B cell (primary cell): ENCODE measurements at regions not wholly inside any gene's neighbourhood (a gene's known extent, or its start where the extent isn't known, plus 50 kb on each side); places are given as distances from the start of the nearest gene placed in this dataset.

Experiments used
- ATAC-seq: fragments of 200-7000 bp; cut with Tn5 transposase; one replicate; pipeline ENCODE4 v1.10.0; 2021; ENCODE audit warnings: low read depth, mild to moderate bottlenecking, moderate number of reproducible peaks, moderate library complexity
- CTCF ChIA-PET: fragments of 350-600 bp; sonication (Branson Sonifier 250); formaldehyde crosslinking; loops from one replicate; lab custom pipeline; 2021; ENCODE audit warnings: antibody characterized with exemption, inconsistent platforms; lab: Charles Lee
- POLR2A ChIA-PET: fragments of 350-600 bp; sonication (Branson Sonifier 250); formaldehyde crosslinking; loops from one replicate; lab custom pipeline; 2021; ENCODE audit warnings: antibody characterized with exemption; lab: Charles Lee
- DNase-seq: peaks from one replicate; pipeline ENCODE4 v3.0.0; 2013
- H2AFZ ChIP-seq: 2 replicates; pipeline ENCODE4 v1.6.1; 2012; ENCODE audit warnings: mild to moderate bottlenecking, low read depth, low read length; ENCODE audit not compliant: insufficient read depth, poor library complexity, severe bottlenecking
- H3K27ac ChIP-seq, 2 donors: 1 replicate in 1 of 2; 2 replicates in 1 of 2; pipeline ENCODE4 v1.5.1; 2012 to 2013; ENCODE audit warnings: low read length in 2 of 2, mild to moderate bottlenecking in 2 of 2, moderate library complexity in 1 of 2
- H3K27me3 ChIP-seq, 4 experiments: fragments of 200-600 bp in 1 of 4; sonication (generic) in 1 of 4; replicated peaks in 1 of 4; 1 replicate in 2 of 4; 2 replicates in 2 of 4; pipeline versions ENCODE4 v1.6.1 to v1.7.0; 2013 to 2016; ENCODE audit warnings: low read length in 3 of 4, mild to moderate bottlenecking in 2 of 4, mixed read lengths in 1 of 4, moderate library complexity in 1 of 4; ENCODE audit not compliant: insufficient read depth in 4 of 4, control insufficient read depth in 3 of 4; ENCODE audit errors: control extremely low read depth in 1 of 4
- H3K36me3 ChIP-seq, 2 experiments: replicated peaks in 1 of 2; 1 replicate in 1 of 2; 2 replicates in 1 of 2; pipeline versions ENCODE4 v1.6.1 to v1.7.1; 2013; ENCODE audit warnings: low read length in 1 of 2; ENCODE audit not compliant: insufficient read depth in 2 of 2, control insufficient read depth in 1 of 2; ENCODE audit errors: control extremely low read depth in 1 of 2, extremely low read depth in 1 of 2
- H3K4me1 ChIP-seq, 2 donors: fragments of 200-600 bp in 1 of 2; sonication (generic) in 1 of 2; 1 replicate in 1 of 2; 2 replicates in 1 of 2; pipeline versions ENCODE4 v1.5.1 to v1.6.1; 2013 to 2017; ENCODE audit warnings: low read length in 2 of 2; ENCODE audit not compliant: control insufficient read depth in 2 of 2, insufficient read depth in 2 of 2
- H3K4me2 ChIP-seq: replicated peaks from 2 replicates; pipeline ENCODE3; 2012; ENCODE audit warnings: mild to moderate bottlenecking, low read depth, low read length; ENCODE audit not compliant: poor library complexity, severe bottlenecking
- H3K4me3 ChIP-seq, 5 experiments: fragments of 200-600 bp in 1 of 5; sonication (generic) in 1 of 5; 1 replicate in 3 of 5; 2 replicates in 2 of 5; pipeline versions ENCODE4 v1.5.1 to v1.7.0; 2011 to 2016; ENCODE audit warnings: low read length in 4 of 5, mild to moderate bottlenecking in 4 of 5, low read depth in 2 of 5, control low read depth in 1 of 5, moderate library complexity in 1 of 5; ENCODE audit not compliant: insufficient read depth in 1 of 5; ENCODE audit errors: control extremely low read depth in 1 of 5, extremely low read depth in 1 of 5
- H3K79me2 ChIP-seq: fragments of 200-600 bp; sonication (generic); one replicate; pipeline ENCODE4 v1.6.0; 2016; ENCODE audit warnings: low read length; ENCODE audit not compliant: control insufficient read depth, insufficient read depth
- H3K9ac ChIP-seq: fragments of 200-600 bp; sonication (generic); 2 replicates; pipeline ENCODE4 v1.6.1; 2017; ENCODE audit warnings: mild to moderate bottlenecking, low read length, moderate library complexity
- H3K9me3 ChIP-seq, 3 donors: one replicate each; pipeline versions ENCODE4 v1.6.1 to v1.7.1; 2013; ENCODE audit warnings: low read length in 2 of 3; ENCODE audit not compliant: control insufficient read depth in 2 of 3, insufficient read depth in 1 of 3; ENCODE audit errors: control extremely low read depth in 1 of 3
- H4K20me1 ChIP-seq: 2 replicates; pipeline ENCODE4 v1.6.0; 2012; ENCODE audit warnings: mild to moderate bottlenecking, low read length; ENCODE audit not compliant: insufficient read depth, control insufficient read depth, poor library complexity, severe bottlenecking
- H3K27ac Mint-ChIP-seq: one replicate; pipeline ENCODE4 v1.8.0; 2021; ENCODE audit warnings: mixed read lengths
- H3K27me3 Mint-ChIP-seq: one replicate; pipeline ENCODE4 v1.8.0; 2021; ENCODE audit warnings: mixed read lengths
- H3K4me1 Mint-ChIP-seq: one replicate; pipeline ENCODE4 v1.8.0; 2021; ENCODE audit warnings: mixed read lengths
- H3K4me3 Mint-ChIP-seq: one replicate; pipeline ENCODE4 v1.8.0; 2021; ENCODE audit warnings: mixed read lengths
- H3K9me3 Mint-ChIP-seq: one replicate; pipeline ENCODE4 v1.8.0; 2022; ENCODE audit warnings: mixed read lengths; ENCODE audit not compliant: insufficient read depth
- CTCF ChIP-seq: fragments of 200-600 bp; IDR thresholded peaks from one replicate; pipeline ENCODE4 v1.8.0; 2022; ENCODE audit warnings: antibody characterized with exemption, mild to moderate bottlenecking
- EZH2 ChIP-seq: IDR thresholded peaks from 2 replicates; pipeline ENCODE4 v1.6.1; 2012; ENCODE audit warnings: borderline replicate concordance, low read depth, mild to moderate bottlenecking, moderate library complexity, low read length; ENCODE audit not compliant: insufficient read depth, poor library complexity, severe bottlenecking
- WGBS: methylation state at CpG from one replicate; pipeline ENCODE4 v1.1.5; 2013; ENCODE audit warnings: missing lambda C conversion rate; ENCODE audit not compliant: insufficient coverage; 5-methylcytosine and 5-hydroxymethylcytosine counted together
- intact Hi-C: fragments of 100-400 bp; cut with micrococcal nuclease; formaldehyde crosslinking; loops from one replicate; pipeline ENCODE4 v1.10.0; 2022

- H3K27ac ChIP-seq: no peak overlapping the region
- ChIA-PET POLR2A (no interaction called here), CTCF (no interaction called here)
- peaks cover 0 to 2% (median 0%) of the 10 kb centered on the region in 3 donors for H3K9me3 ChIP-seq
- H3K27me3 Mint-ChIP-seq: peaks cover 9% of the 10 kb centered on the region
- intact Hi-C loops: no loop called here
- H3K4me1 Mint-ChIP-seq: no peaks in the 10 kb centered on the region
- H3K79me2 ChIP-seq: no peaks in the 10 kb centered on the region
- H4K20me1 ChIP-seq: no peaks in the 10 kb centered on the region
- peaks cover 0 to 3% (median 0%) of the 10 kb centered on the region in 4 experiments for H3K27me3 ChIP-seq
- H3K4me3 Mint-ChIP-seq: no peak overlapping the region
- no peak overlapping the region for H3K9ac ChIP-seq
- ATAC-seq (no peak), DNase-seq (no peak)
- H3K4me1 ChIP-seq: no peaks in the 10 kb centered on the region
- H3K4me2 ChIP-seq: no peak overlapping the region
- H3K36me3 ChIP-seq: no peaks in the 10 kb centered on the region
- no peak overlapping the region for H2AFZ ChIP-seq
- H3K27ac Mint-ChIP-seq: no peak overlapping the region
- H3K4me3 ChIP-seq: no peak overlapping the region
- WGBS: 90% methylated on average over 2 of the region's 2 CpGs
- H3K9me3 Mint-ChIP-seq: peaks cover 3% of the 10 kb centered on the region
- TF ChIP-seq EZH2 (no peak), CTCF (no peak)
Measured at GRCh38 chr3:115486880-115487279, 136.4 kb upstream of the GAP43 start.

- POLR2A ChIA-PET: no interaction called here
- H3K4me3 ChIP-seq: no peak overlapping the region
- WGBS: 100% methylated on average over 1 of the region's 1 CpG
- peaks cover 0 to 3% (median 0%) of the 10 kb centered on the region in 4 experiments for H3K27me3 ChIP-seq
- no peak overlapping the region for H2AFZ ChIP-seq
- Mint-ChIP-seq H3K4me3 (no peak overlapping the region), H3K4me1 (no peaks in the 10 kb centered on the region), H3K27me3 (peaks cover 12% of the 10 kb centered on the region), H3K27ac (no peak overlapping the region), H3K9me3 (peaks cover under 1% of the 10 kb centered on the region)
- no peaks in the 10 kb centered on the region for H3K36me3 ChIP-seq
- intact Hi-C loops: no loop called here
- CTCF ChIA-PET: no interaction called here
- H3K9ac ChIP-seq: no peak overlapping the region
- peaks cover 0 to 2% (median 0%) of the 10 kb centered on the region in 3 donors for H3K9me3 ChIP-seq
- no peaks in the 10 kb centered on the region for H4K20me1 ChIP-seq
- no peak for TF ChIP-seq EZH2
- no peak for TF ChIP-seq CTCF
- ATAC-seq: no peak
- H3K27ac ChIP-seq: no peak overlapping the region
- H3K79me2 ChIP-seq: no peaks in the 10 kb centered on the region
- no peak for DNase-seq
- H3K4me1 ChIP-seq: no peaks in the 10 kb centered on the region
- H3K4me2 ChIP-seq: no peak overlapping the region
Measured at GRCh38 chr3:115487968-115488367, 135.3 kb upstream of the GAP43 start.
